Astrocyte (in vitro differentiated cells and primary cell): ENCODE measurements at regions not wholly inside any gene's neighbourhood (a gene's known extent, or its start where the extent isn't known, plus 50 kb on each side); places are given as distances from the start of the nearest gene placed in this dataset.
"Not testable (repeated sequence)": the region's sequence is repeated elsewhere in the genome, so short reads cannot be mapped to it uniquely, and the experiment has no call there.

Experiments used
- EZH2 ChIP-seq: IDR thresholded peaks from 2 replicates; pipeline ENCODE4 v1.6.1; 2012; ENCODE audit warnings: mild to moderate bottlenecking, low read length, inconsistent platforms; ENCODE audit not compliant: insufficient read depth
- TF ChIP-seq, protein P1 (sequence below): IDR thresholded peaks from 2 replicates; pipeline ENCODE4 v1.5.1; 2011; ENCODE audit warnings: low read depth, mild to moderate bottlenecking, inconsistent platforms, low read length, moderate library complexity; ENCODE audit not compliant: insufficient read depth

DNA sequence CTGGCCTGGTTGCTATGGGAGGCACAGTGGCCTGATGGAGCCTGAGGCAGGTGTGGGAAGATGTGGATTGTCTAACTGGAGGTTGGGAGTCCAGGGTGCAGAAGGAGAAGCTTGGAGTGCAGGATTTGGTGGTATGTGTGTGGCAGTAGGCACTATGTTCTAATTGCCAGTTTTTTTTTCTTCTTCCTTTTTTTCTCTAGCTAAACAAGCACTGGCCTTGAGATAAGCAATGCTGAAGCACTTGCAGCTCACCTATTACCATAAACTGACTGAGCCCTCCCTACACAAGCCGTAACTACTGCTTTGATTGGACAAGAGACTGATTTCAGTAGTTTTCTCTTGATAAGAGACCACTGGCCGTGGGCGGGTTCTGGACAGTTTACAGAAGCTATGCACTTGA lies 175.4 kb downstream of the FAM72C start:
- TF ChIP-seq, protein P1, sequence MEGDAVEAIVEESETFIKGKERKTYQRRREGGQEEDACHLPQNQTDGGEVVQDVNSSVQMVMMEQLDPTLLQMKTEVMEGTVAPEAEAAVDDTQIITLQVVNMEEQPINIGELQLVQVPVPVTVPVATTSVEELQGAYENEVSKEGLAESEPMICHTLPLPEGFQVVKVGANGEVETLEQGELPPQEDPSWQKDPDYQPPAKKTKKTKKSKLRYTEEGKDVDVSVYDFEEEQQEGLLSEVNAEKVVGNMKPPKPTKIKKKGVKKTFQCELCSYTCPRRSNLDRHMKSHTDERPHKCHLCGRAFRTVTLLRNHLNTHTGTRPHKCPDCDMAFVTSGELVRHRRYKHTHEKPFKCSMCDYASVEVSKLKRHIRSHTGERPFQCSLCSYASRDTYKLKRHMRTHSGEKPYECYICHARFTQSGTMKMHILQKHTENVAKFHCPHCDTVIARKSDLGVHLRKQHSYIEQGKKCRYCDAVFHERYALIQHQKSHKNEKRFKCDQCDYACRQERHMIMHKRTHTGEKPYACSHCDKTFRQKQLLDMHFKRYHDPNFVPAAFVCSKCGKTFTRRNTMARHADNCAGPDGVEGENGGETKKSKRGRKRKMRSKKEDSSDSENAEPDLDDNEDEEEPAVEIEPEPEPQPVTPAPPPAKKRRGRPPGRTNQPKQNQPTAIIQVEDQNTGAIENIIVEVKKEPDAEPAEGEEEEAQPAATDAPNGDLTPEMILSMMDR = not testable (repeated sequence)
- TF ChIP-seq EZH2 = not testable (repeated sequence)
